Fibroblast of lung (primary cell): ENCODE measurements at regions not wholly inside any gene's neighbourhood (a gene's known extent, or its start where the extent isn't known, plus 50 kb on each side); places are given as distances from the start of the nearest gene placed in this dataset.
A peak's percentile ranks its signal among the peaks of the same experiment; 100 is the strongest.

Source experiments
- DNase-seq, 2 donors: peaks; one replicate each; pipeline versions ENCODE4 v3.0.0 to v3.0.0-alpha.2; 2010; ENCODE audit warnings: low read depth in 2 of 2
- H2AFZ ChIP-seq: 2 replicates; pipeline ENCODE4 v1.5.1; 2012; ENCODE audit warnings: low read length, control low read depth, inconsistent platforms
- H3K27ac ChIP-seq: 2 replicates; pipeline ENCODE4 v1.5.1; 2011; ENCODE audit warnings: low read length, control low read depth; ENCODE audit not compliant: insufficient read depth
- H3K27me3 ChIP-seq: 2 replicates; pipeline ENCODE4 v1.5.1; 2011; ENCODE audit warnings: mild to moderate bottlenecking, low read length; ENCODE audit not compliant: control insufficient read depth, insufficient read depth
- H3K36me3 ChIP-seq: 2 replicates; pipeline ENCODE4 v1.5.1; 2011; ENCODE audit warnings: low read length; ENCODE audit not compliant: control insufficient read depth, insufficient read depth
- H3K4me1 ChIP-seq: 2 replicates; pipeline ENCODE4 v1.5.1; 2011; ENCODE audit warnings: low read length; ENCODE audit not compliant: control insufficient read depth, insufficient read depth; ENCODE audit errors: extremely low read depth
- H3K4me2 ChIP-seq: 2 replicates; pipeline ENCODE4 v1.5.1; 2011; ENCODE audit warnings: low read length, control low read depth; ENCODE audit not compliant: insufficient read depth; ENCODE audit errors: extremely low read depth
- H3K4me3 ChIP-seq, 4 experiments: fragments of 200-600 bp in 1 of 4; sonication (generic) in 1 of 4; replicated peaks in 1 of 4; 2 replicates each; pipeline ENCODE4 v1.5.1; 2011 to 2016; ENCODE audit warnings: low read length in 4 of 4, low read depth in 3 of 4, mild to moderate bottlenecking in 3 of 4, control low read depth in 2 of 4, inconsistent platforms in 1 of 4, mixed read lengths in 1 of 4; ENCODE audit not compliant: insufficient read depth in 1 of 4; ENCODE audit errors: control extremely low read depth in 1 of 4
- H3K79me2 ChIP-seq: 2 replicates; pipeline ENCODE4 v1.5.1; 2012; ENCODE audit warnings: mild to moderate bottlenecking, low read length, inconsistent platforms; ENCODE audit not compliant: control insufficient read depth, insufficient read depth
- H3K9ac ChIP-seq: 2 replicates; pipeline ENCODE4 v1.5.1; 2011; ENCODE audit warnings: mild to moderate bottlenecking, low read length, control low read depth; ENCODE audit not compliant: insufficient read depth
- H3K9me3 ChIP-seq: 2 replicates; pipeline ENCODE4 v1.5.1; 2012; ENCODE audit warnings: low read depth, low read length; ENCODE audit not compliant: control insufficient read depth, insufficient read depth
- H4K20me1 ChIP-seq: 2 replicates; pipeline ENCODE4 v1.5.1; 2011; ENCODE audit warnings: low read length; ENCODE audit not compliant: control insufficient read depth, insufficient read depth; ENCODE audit errors: extremely low read depth
- CTCF ChIP-seq, 2 donors: IDR thresholded peaks in 1 of 2; conservative IDR thresholded peaks in 1 of 2; 1 replicate in 1 of 2; 2 replicates in 1 of 2; pipeline ENCODE4 v1.5.1; 2011 to 2012; ENCODE audit warnings: low read length in 2 of 2, control low read depth in 1 of 2, inconsistent platforms in 1 of 2, low read depth in 1 of 2, mild to moderate bottlenecking in 1 of 2
- EZH2 ChIP-seq: IDR thresholded peaks from 2 replicates; pipeline ENCODE4 v1.5.1; 2012; ENCODE audit warnings: low read length, control low read depth, mild to moderate bottlenecking; ENCODE audit errors: missing control alignments

DNA sequence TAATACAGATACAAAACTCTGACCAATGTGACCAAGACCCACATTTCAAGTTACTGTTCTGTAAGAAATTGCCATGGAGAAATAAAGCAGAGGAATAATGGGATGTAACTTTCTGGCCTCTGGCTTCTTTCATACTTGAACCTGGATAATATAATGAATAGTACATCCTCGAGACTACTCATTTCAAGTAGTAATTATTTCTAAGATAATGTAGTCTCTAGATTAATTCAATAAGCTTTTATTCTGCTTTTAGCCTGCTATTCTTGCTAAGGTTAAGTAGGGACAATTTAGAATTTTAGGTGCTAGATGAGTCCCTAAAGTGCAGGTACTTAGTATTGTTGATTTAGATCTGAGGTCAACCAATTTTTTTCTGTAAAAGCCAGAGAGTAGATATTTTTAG is 178.7 kb upstream of the IL15 start:
- no peaks in the 10 kb centered on the region for H3K9me3 ChIP-seq

DNA sequence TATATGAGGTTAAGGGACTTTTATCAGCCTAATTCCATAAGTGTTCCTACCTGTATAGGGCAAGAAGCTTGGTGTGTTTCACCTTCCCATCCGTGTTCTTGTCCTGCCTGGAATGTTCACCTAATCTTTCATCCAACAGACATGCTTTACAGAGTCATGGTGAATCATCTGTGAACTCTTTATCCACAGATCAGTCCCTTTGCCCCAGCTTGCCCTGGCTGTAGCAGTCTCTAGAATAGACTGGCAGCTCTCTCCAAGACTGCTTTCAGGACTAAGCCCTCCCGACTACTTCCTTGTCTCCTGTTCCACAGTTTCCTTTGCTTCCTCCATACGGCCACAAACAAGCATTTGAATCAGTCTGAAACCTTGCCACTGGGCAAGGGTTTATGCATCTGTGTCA is 177.9 kb upstream of the IL15 start:
- no peak overlapping the region for H3K27ac ChIP-seq
- no peak overlapping the region for H3K4me2 ChIP-seq
- peak overlapping the region; percentile 55 for H2AFZ ChIP-seq
- no peaks in the 10 kb centered on the region for H4K20me1 ChIP-seq
- no peaks in the 10 kb centered on the region for H3K4me1 ChIP-seq
- TF ChIP-seq EZH2: no peak
- TF ChIP-seq CTCF (conservative IDR thresholded peaks at IDR 0.05 in 1 of 2, IDR thresholded peaks at IDR 0.05 in 1 of 2; ENCODE audit: low read depth in 1 of 2, low read length in 2 of 2): no peak
- H3K9ac ChIP-seq: no peak overlapping the region
- no peaks in the 10 kb centered on the region for H3K27me3 ChIP-seq
- H3K4me3 ChIP-seq: no peak overlapping the region
- no peaks in the 10 kb centered on the region for H3K9me3 ChIP-seq
- no peaks in the 10 kb centered on the region for H3K79me2 ChIP-seq
- peak in 1 of 2 donors; percentile 6 for DNase-seq
- no peaks in the 10 kb centered on the region for H3K36me3 ChIP-seq

More for the DNA sequence above, 178.7 kb upstream of the IL15 start:
- Histone ChIP-seq H2AFZ (no peak overlapping the region), H3K36me3 (no peaks in the 10 kb centered on the region), H3K27me3 (no peaks in the 10 kb centered on the region), H4K20me1 (no peaks in the 10 kb centered on the region), H3K4me2 (no peak overlapping the region), H3K4me1 (no peaks in the 10 kb centered on the region), H3K9ac (no peak overlapping the region), H3K27ac (no peak overlapping the region), H3K4me3 (no peak overlapping the region), H3K79me2 (no peaks in the 10 kb centered on the region)
- DNase-seq: no peak
- TF ChIP-seq EZH2 (no peak), CTCF (conservative IDR thresholded peaks at IDR 0.05 in 1 of 2, IDR thresholded peaks at IDR 0.05 in 1 of 2; ENCODE audit: low read depth in 1 of 2, low read length in 2 of 2) (no peak)

GRCh38 chr4:141459020-141459419 is 177.4 kb upstream of the IL15 start:
- DNase-seq: peak in 1 of 2 donors; percentile 16
- no peak for TF ChIP-seq CTCF (conservative IDR thresholded peaks at IDR 0.05 in 1 of 2, IDR thresholded peaks at IDR 0.05 in 1 of 2; ENCODE audit: low read depth in 1 of 2, low read length in 2 of 2)
- TF ChIP-seq EZH2: no peak
- Histone ChIP-seq H3K9ac (no peak overlapping the region), H4K20me1 (no peaks in the 10 kb centered on the region), H3K4me1 (no peaks in the 10 kb centered on the region), H3K79me2 (no peaks in the 10 kb centered on the region), H3K9me3 (no peaks in the 10 kb centered on the region), H3K4me2 (no peak overlapping the region), H3K4me3 (no peak overlapping the region), H3K27ac (no peak overlapping the region), H2AFZ (no peak overlapping the region), H3K36me3 (no peaks in the 10 kb centered on the region), H3K27me3 (no peaks in the 10 kb centered on the region)
